Cardiac muscle cell (in vitro differentiated cells and primary cell): ENCODE measurements at regions not wholly inside any gene's neighbourhood (a gene's known extent, or its start where the extent isn't known, plus 50 kb on each side); places are given as distances from the start of the nearest gene placed in this dataset.

Experiments used
- DNase-seq, 2 donors: peaks; one replicate each; pipeline versions ENCODE4 v3.0.0 to v3.0.0-alpha.2; 2010 to 2017; ENCODE audit warnings: low read depth in 1 of 2, low spot score in 1 of 2
- H3K27ac ChIP-seq: fragments of 200-600 bp; sonication (generic); 2 replicates; pipeline ENCODE4 v1.5.1; 2016
- H3K27me3 ChIP-seq: fragments of 200-600 bp; sonication (generic); 2 replicates; pipeline ENCODE4 v1.6.0; 2016; ENCODE audit warnings: control low read depth
- H3K36me3 ChIP-seq: fragments of 200-600 bp; sonication (generic); 2 replicates; pipeline ENCODE4 v1.5.1; 2016; ENCODE audit warnings: control low read depth
- H3K4me1 ChIP-seq: fragments of 200-600 bp; sonication (generic); 2 replicates; pipeline ENCODE4 v1.8.1; 2017; ENCODE audit warnings: low read depth, mild to moderate bottlenecking, mixed run types
- H3K4me3 ChIP-seq: fragments of 200-600 bp; sonication (generic); 2 replicates; pipeline ENCODE4 v1.5.1; 2016; ENCODE audit warnings: mild to moderate bottlenecking
- H3K9me3 ChIP-seq: fragments of 200-600 bp; sonication (generic); 2 replicates; pipeline ENCODE4 v1.5.1; 2017; ENCODE audit warnings: low read depth, mild to moderate bottlenecking, control low read depth
- CTCF ChIP-seq: IDR thresholded peaks from 2 replicates; pipeline ENCODE4 v1.5.1; 2012; ENCODE audit warnings: low read depth, mild to moderate bottlenecking, low read length

DNA sequence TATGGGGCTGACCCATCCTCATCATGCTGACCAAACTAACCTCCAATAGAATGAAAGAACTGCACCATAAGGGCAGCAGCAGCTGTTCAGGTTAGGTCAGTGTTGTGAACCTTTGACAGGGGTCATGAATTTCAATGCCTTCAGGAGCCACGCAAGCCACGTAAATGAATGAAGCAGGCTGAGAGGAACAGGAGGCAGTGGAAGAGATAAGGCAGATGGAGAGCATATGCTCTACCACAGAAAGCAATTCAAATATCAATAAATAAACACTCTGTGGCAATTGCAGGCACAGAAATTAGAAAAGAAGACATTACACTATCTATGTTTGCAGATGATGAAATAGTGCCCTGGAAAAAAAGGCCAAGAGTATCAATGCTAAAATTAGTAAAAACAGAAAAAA, 56.3 kb downstream of the SCG2 start:
- Histone ChIP-seq H3K9me3 (no peaks in the 10 kb centered on the region), H3K4me1 (no peaks in the 10 kb centered on the region), H3K27me3 (no peaks in the 10 kb centered on the region), H3K36me3 (no peaks in the 10 kb centered on the region), H3K27ac (no peak overlapping the region), H3K4me3 (no peak overlapping the region)
- TF ChIP-seq CTCF = no peak
- no peak for DNase-seq
